Stomach (tissue), 4 donors: ENCODE measurements at regions not wholly inside any gene's neighbourhood (a gene's known extent, or its start where the extent isn't known, plus 50 kb on each side); places are given as distances from the start of the nearest gene placed in this dataset.

ENCODE experiments used
- CTCF ChIP-seq, 7 experiments: fragments of 450-650 bp in 4 of 7; fragments of 200-600 bp in 3 of 7; sonication (generic) in 3 of 7; IDR thresholded peaks; one replicate each; pipeline ENCODE4 v1.5.1; 2016 to 2019; ENCODE audit warnings: antibody characterized with exemption in 7 of 7, control low read depth in 2 of 7, mild to moderate bottlenecking in 1 of 7
- POLR2AphosphoS5 ChIP-seq, 3 donors: sonication (generic); formaldehyde crosslinking; IDR thresholded peaks; one replicate each; pipeline ENCODE4 v1.6.1; 2016; ENCODE audit warnings: antibody characterized with exemption in 3 of 3

GRCh38 chr12:63319936-63320633 lies 169.1 kb upstream of the AVPR1A start:
- TF ChIP-seq CTCF (IDR thresholded peaks at IDR 0.05) (no peak), POLR2AphosphoS5 (IDR thresholded peaks at IDR 0.05) (no peak)
